ENCODE measurements at regions not wholly inside any gene's neighbourhood (a gene's known extent, or its start where the extent isn't known, plus 50 kb on each side); places are given as distances from the start of the nearest gene placed in this dataset.

DNA sequence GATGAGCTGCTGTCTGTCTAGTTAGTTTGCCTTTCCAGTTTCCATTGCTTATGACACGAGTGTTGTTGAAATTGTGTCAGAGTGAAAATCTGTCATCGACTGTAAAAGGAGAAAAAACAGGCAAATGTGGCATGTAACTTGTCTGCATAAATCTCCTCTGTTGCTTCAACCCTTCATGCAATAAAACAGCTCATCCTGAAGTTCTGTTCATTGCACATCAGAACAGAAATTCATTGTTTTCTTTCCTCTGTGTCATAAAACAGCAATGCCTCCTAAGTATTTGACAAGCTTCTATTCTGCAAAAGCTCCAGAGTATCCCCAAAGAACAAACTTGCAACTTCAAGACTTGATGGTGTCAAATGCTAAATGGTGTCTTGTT lies 432.1 kb downstream of the MEIS1 start:
- no peak for TF ChIP-seq TAF1 (IDR thresholded peaks at IDR 0.05; ENCODE audit: low read depth)
- TF ChIP-seq, protein P1, sequence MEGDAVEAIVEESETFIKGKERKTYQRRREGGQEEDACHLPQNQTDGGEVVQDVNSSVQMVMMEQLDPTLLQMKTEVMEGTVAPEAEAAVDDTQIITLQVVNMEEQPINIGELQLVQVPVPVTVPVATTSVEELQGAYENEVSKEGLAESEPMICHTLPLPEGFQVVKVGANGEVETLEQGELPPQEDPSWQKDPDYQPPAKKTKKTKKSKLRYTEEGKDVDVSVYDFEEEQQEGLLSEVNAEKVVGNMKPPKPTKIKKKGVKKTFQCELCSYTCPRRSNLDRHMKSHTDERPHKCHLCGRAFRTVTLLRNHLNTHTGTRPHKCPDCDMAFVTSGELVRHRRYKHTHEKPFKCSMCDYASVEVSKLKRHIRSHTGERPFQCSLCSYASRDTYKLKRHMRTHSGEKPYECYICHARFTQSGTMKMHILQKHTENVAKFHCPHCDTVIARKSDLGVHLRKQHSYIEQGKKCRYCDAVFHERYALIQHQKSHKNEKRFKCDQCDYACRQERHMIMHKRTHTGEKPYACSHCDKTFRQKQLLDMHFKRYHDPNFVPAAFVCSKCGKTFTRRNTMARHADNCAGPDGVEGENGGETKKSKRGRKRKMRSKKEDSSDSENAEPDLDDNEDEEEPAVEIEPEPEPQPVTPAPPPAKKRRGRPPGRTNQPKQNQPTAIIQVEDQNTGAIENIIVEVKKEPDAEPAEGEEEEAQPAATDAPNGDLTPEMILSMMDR (IDR thresholded peaks at IDR 0.05; ENCODE audit: poor library complexity, severe bottlenecking), result no peak
